ENCODE measurements at regions not wholly inside any gene's neighbourhood (a gene's known extent, or its start where the extent isn't known, plus 50 kb on each side); places are given as distances from the start of the nearest gene placed in this dataset.

- TF ChIP-seq CTCF (IDR thresholded peaks at IDR 0.05; ENCODE audit: low read length) (no peak), EZH2 (optimal IDR thresholded peaks at IDR 0.05; ENCODE audit: low read depth, low read length) (no peak)
Measured at GRCh38 chr7:113610572-113610971, 308.2 kb downstream of the PPP1R3A start.
